ENCODE measurements at regions not wholly inside any gene's neighbourhood (a gene's known extent, or its start where the extent isn't known, plus 50 kb on each side); places are given as distances from the start of the nearest gene placed in this dataset.

- Histone ChIP-seq H3K9me2 (replicated peaks; ENCODE audit: control insufficient read depth, low read length) (no peaks in the 10 kb centered on the region), H3K27me3 (ENCODE audit: control insufficient read depth, low read length) (no peaks in the 10 kb centered on the region), H3F3A (ENCODE audit: control insufficient read depth, insufficient read depth) (no peaks in the 10 kb centered on the region), H3K27ac (ENCODE audit: low read depth, low read length) (no peak overlapping the region), H3K4me2 (ENCODE audit: low read length) (no peak overlapping the region), H3K4me3 (ENCODE audit: low read length) (no peak overlapping the region), H3K4me1 (ENCODE audit: control insufficient read depth, low read length) (no peaks in the 10 kb centered on the region), H3K9me3 (ENCODE audit: control insufficient read depth, insufficient read depth, low read length) (no peaks in the 10 kb centered on the region), H3K36me3 (ENCODE audit: control insufficient read depth, low read length) (no peaks in the 10 kb centered on the region), H3K79me2 (ENCODE audit: control insufficient read depth, low read length) (no peaks in the 10 kb centered on the region), H4K20me1 (ENCODE audit: control insufficient read depth, insufficient read depth, low read depth, low read length) (no peaks in the 10 kb centered on the region)
- TF ChIP-seq, protein P1, sequence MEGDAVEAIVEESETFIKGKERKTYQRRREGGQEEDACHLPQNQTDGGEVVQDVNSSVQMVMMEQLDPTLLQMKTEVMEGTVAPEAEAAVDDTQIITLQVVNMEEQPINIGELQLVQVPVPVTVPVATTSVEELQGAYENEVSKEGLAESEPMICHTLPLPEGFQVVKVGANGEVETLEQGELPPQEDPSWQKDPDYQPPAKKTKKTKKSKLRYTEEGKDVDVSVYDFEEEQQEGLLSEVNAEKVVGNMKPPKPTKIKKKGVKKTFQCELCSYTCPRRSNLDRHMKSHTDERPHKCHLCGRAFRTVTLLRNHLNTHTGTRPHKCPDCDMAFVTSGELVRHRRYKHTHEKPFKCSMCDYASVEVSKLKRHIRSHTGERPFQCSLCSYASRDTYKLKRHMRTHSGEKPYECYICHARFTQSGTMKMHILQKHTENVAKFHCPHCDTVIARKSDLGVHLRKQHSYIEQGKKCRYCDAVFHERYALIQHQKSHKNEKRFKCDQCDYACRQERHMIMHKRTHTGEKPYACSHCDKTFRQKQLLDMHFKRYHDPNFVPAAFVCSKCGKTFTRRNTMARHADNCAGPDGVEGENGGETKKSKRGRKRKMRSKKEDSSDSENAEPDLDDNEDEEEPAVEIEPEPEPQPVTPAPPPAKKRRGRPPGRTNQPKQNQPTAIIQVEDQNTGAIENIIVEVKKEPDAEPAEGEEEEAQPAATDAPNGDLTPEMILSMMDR (IDR thresholded peaks at IDR 0.05; ENCODE audit: low read depth, low read length, poor library complexity, severe bottlenecking), result no peak
- no peak for TF ChIP-seq EZH2phosphoT487 (IDR thresholded peaks at IDR 0.05; ENCODE audit: borderline replicate concordance, low read length)
These were observed 841.1 kb downstream of the CENPC start for GRCh38 chr4:66704243-66704642.

- Histone ChIP-seq H3K79me2 (ENCODE audit: control insufficient read depth, low read length) (no peaks in the 10 kb centered on the region), H3K4me1 (ENCODE audit: control insufficient read depth, low read length) (no peaks in the 10 kb centered on the region), H3K4me3 (ENCODE audit: low read length) (no peak overlapping the region), H3F3A (ENCODE audit: control insufficient read depth, insufficient read depth) (no peaks in the 10 kb centered on the region), H3K36me3 (ENCODE audit: control insufficient read depth, low read length) (no peaks in the 10 kb centered on the region), H3K27me3 (ENCODE audit: control insufficient read depth, low read length) (no peaks in the 10 kb centered on the region), H3K9me3 (ENCODE audit: control insufficient read depth, insufficient read depth, low read length) (no peaks in the 10 kb centered on the region), H3K4me2 (ENCODE audit: low read length) (no peak overlapping the region), H4K20me1 (ENCODE audit: control insufficient read depth, insufficient read depth, low read depth, low read length) (no peaks in the 10 kb centered on the region), H3K27ac (ENCODE audit: low read depth, low read length) (no peak overlapping the region), H3K9me2 (replicated peaks; ENCODE audit: control insufficient read depth, low read length) (no peaks in the 10 kb centered on the region)
- no peak for TF ChIP-seq EZH2phosphoT487 (IDR thresholded peaks at IDR 0.05; ENCODE audit: borderline replicate concordance, low read length)
- TF ChIP-seq, protein P1 (IDR thresholded peaks at IDR 0.05; ENCODE audit: low read depth, low read length, poor library complexity, severe bottlenecking), result no peak
These were observed 850.6 kb downstream of the CENPC start for GRCh38 chr4:66694739-66695138.

DNA sequence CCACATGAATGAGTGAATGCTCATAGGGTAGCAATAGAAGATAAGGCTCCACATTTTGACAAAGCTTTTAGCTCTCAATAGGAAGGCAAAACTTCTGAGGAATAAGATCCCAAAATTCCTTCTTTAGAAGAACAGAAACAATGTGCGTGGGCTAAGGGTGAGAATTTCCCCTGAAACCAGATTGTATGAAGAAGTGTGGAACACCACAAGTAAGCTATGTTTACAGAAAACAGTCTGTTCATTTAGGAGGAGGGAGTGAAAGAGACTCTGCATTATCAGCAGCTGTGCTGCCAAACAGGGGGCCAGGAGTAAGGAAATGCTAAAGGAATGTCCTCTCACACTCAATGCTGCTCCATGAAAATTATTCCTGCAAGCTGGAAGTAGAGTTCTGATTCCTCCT is 851.6 kb downstream of the CENPC start:
- no peak overlapping the region for H3K4me2 ChIP-seq (ENCODE audit: low read length)
- no peaks in the 10 kb centered on the region for H3K27me3 ChIP-seq (ENCODE audit: control insufficient read depth, low read length)
- H3K36me3 ChIP-seq (ENCODE audit: control insufficient read depth, low read length), result no peaks in the 10 kb centered on the region
- H3K4me1 ChIP-seq (ENCODE audit: control insufficient read depth, low read length), result no peaks in the 10 kb centered on the region
- H3K9me3 ChIP-seq (ENCODE audit: control insufficient read depth, insufficient read depth, low read length), result no peaks in the 10 kb centered on the region
- no peaks in the 10 kb centered on the region for H3K79me2 ChIP-seq (ENCODE audit: control insufficient read depth, low read length)
- no peaks in the 10 kb centered on the region for H3K9me2 ChIP-seq (replicated peaks; ENCODE audit: control insufficient read depth, low read length)
- no peaks in the 10 kb centered on the region for H4K20me1 ChIP-seq (ENCODE audit: control insufficient read depth, insufficient read depth, low read depth, low read length)
- H3K4me3 ChIP-seq (ENCODE audit: low read length), result no peak overlapping the region
- TF ChIP-seq, protein P1 (IDR thresholded peaks at IDR 0.05; ENCODE audit: low read depth, low read length, poor library complexity, severe bottlenecking), result no peak
- no peak for TF ChIP-seq EZH2phosphoT487 (IDR thresholded peaks at IDR 0.05; ENCODE audit: borderline replicate concordance, low read length)
- no peak overlapping the region for H3K27ac ChIP-seq (ENCODE audit: low read depth, low read length)
- H3F3A ChIP-seq (ENCODE audit: control insufficient read depth, insufficient read depth), result no peaks in the 10 kb centered on the region

- TF ChIP-seq, protein P1 (IDR thresholded peaks at IDR 0.05; ENCODE audit: low read depth, low read length, poor library complexity, severe bottlenecking), result no peak
- TF ChIP-seq EZH2phosphoT487 (IDR thresholded peaks at IDR 0.05; ENCODE audit: borderline replicate concordance, low read length), result no peak
- Histone ChIP-seq H3K27ac (ENCODE audit: low read depth, low read length) (no peak overlapping the region), H4K20me1 (ENCODE audit: control insufficient read depth, insufficient read depth, low read depth, low read length) (no peaks in the 10 kb centered on the region), H3K36me3 (ENCODE audit: control insufficient read depth, low read length) (no peaks in the 10 kb centered on the region), H3K9me2 (replicated peaks; ENCODE audit: control insufficient read depth, low read length) (no peaks in the 10 kb centered on the region), H3F3A (ENCODE audit: control insufficient read depth, insufficient read depth) (no peaks in the 10 kb centered on the region), H3K4me2 (ENCODE audit: low read length) (no peak overlapping the region), H3K9me3 (ENCODE audit: control insufficient read depth, insufficient read depth, low read length) (no peaks in the 10 kb centered on the region), H3K4me1 (ENCODE audit: control insufficient read depth, low read length) (no peaks in the 10 kb centered on the region), H3K4me3 (ENCODE audit: low read length) (no peak overlapping the region), H3K79me2 (ENCODE audit: control insufficient read depth, low read length) (no peaks in the 10 kb centered on the region), H3K27me3 (ENCODE audit: control insufficient read depth, low read length) (no peaks in the 10 kb centered on the region)
These were observed 854.2 kb downstream of the CENPC start for GRCh38 chr4:66691101-66691500.
